ENCODE measurements at regions not wholly inside any gene's neighbourhood (a gene's known extent, or its start where the extent isn't known, plus 50 kb on each side); places are given as distances from the start of the nearest gene placed in this dataset.

DNA sequence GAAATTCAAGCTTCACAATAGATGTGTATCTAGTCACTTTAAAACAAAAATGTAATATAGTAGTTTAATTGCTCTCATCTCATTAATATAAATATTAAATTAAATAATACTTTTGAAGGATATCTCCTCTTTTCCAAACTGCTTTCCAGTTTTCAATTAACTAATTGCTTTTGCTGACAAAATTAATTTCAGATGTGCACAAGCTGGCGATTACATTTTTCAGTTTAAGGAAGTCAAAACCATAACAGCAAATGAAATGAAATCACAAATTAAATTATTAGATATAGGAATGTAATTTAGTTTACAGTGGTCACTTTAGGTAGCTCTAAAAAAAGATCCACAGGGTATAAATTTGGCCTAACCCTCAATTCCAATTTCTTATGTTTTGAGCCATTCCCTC is 362.1 kb downstream of the SLC6A15 start:
- Histone ChIP-seq H3K4me3 (ENCODE audit: control insufficient read depth in 2 of 3, extremely low read depth in 1 of 3, insufficient read depth in 2 of 3, low read depth in 1 of 3, low read length in 3 of 3) (no peak overlapping the region), H3K4me1 (ENCODE audit: control insufficient read depth, extremely low read depth, insufficient read depth, low read length) (no peaks in the 10 kb centered on the region), H3K9ac (ENCODE audit: control insufficient read depth, extremely low read depth, insufficient read depth, low read length) (no peak overlapping the region), H3K79me2 (ENCODE audit: control insufficient read depth, insufficient read depth, low read length) (no peaks in the 10 kb centered on the region), H3K27ac (ENCODE audit: control insufficient read depth, insufficient read depth, low read length) (no peak overlapping the region), H4K20me1 (ENCODE audit: control insufficient read depth, extremely low read depth, insufficient read depth, low read length) (no peaks in the 10 kb centered on the region), H3K27me3 (ENCODE audit: control insufficient read depth, extremely low read depth, insufficient read depth, low read length) (no peaks in the 10 kb centered on the region), H2AFZ (ENCODE audit: control insufficient read depth, low read length) (no peak overlapping the region), H3K36me3 (ENCODE audit: control insufficient read depth in 2 of 2, extremely low read depth in 1 of 2, insufficient read depth in 2 of 2, low read length in 2 of 2) (no peaks in the 10 kb centered on the region), H3K4me2 (ENCODE audit: control insufficient read depth, extremely low read depth, insufficient read depth, low read depth, low read length) (no peak overlapping the region), H3K9me3 (ENCODE audit: control insufficient read depth, low read depth, low read length) (no peaks in the 10 kb centered on the region), H3K9me1 (ENCODE audit: control insufficient read depth, extremely low read depth, insufficient read depth, low read length) (no peaks in the 10 kb centered on the region)
- dilution Hi-C loops (cut with MboI; ENCODE audit: extremely low pct_ligation_motif_present, low sequenced_read_pairs): no loop called here
- FAIRE-seq: no peak
- no peak for DNase-seq (ENCODE audit: low read depth, low spot score)
- TF ChIP-seq, protein P1, sequence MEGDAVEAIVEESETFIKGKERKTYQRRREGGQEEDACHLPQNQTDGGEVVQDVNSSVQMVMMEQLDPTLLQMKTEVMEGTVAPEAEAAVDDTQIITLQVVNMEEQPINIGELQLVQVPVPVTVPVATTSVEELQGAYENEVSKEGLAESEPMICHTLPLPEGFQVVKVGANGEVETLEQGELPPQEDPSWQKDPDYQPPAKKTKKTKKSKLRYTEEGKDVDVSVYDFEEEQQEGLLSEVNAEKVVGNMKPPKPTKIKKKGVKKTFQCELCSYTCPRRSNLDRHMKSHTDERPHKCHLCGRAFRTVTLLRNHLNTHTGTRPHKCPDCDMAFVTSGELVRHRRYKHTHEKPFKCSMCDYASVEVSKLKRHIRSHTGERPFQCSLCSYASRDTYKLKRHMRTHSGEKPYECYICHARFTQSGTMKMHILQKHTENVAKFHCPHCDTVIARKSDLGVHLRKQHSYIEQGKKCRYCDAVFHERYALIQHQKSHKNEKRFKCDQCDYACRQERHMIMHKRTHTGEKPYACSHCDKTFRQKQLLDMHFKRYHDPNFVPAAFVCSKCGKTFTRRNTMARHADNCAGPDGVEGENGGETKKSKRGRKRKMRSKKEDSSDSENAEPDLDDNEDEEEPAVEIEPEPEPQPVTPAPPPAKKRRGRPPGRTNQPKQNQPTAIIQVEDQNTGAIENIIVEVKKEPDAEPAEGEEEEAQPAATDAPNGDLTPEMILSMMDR (optimal IDR thresholded peaks at IDR 0.05 in 1 of 3, IDR thresholded peaks at IDR 0.05 in 1 of 3, conservative IDR thresholded peaks at IDR 0.05 in 1 of 3; ENCODE audit: extremely low read depth in 1 of 3, insufficient read depth in 2 of 3, low read length in 3 of 3): no peak
- no peak for TF ChIP-seq EZH2 (IDR thresholded peaks at IDR 0.05; ENCODE audit: low read length)

DNA sequence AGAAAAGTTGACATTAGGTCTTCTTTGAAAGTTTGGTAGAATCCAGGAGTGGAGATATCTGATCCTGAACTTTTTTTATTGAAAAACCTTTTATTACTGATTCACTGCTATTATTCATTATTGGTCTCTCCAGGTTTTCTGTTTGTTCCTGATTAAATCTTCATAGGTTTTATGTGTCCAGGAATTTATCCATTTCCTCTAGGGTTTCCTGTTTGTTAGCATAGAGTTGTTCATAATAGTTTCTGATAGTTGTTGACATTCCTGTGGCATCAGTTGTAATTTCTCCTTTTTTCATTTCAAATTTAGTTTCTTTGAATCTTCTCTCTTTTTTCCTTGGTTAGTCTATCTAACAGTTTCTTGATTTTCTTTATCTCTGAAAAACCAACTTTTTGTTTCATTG is 370.3 kb downstream of the SLC6A15 start:
- Histone ChIP-seq H3K9ac (ENCODE audit: control insufficient read depth, extremely low read depth, insufficient read depth, low read length) (no peak overlapping the region), H3K27me3 (ENCODE audit: control insufficient read depth, extremely low read depth, insufficient read depth, low read length) (no peaks in the 10 kb centered on the region), H3K4me1 (ENCODE audit: control insufficient read depth, extremely low read depth, insufficient read depth, low read length) (no peaks in the 10 kb centered on the region), H3K79me2 (ENCODE audit: control insufficient read depth, insufficient read depth, low read length) (no peaks in the 10 kb centered on the region), H4K20me1 (ENCODE audit: control insufficient read depth, extremely low read depth, insufficient read depth, low read length) (no peaks in the 10 kb centered on the region), H3K9me3 (ENCODE audit: control insufficient read depth, low read depth, low read length) (no peaks in the 10 kb centered on the region), H3K27ac (ENCODE audit: control insufficient read depth, insufficient read depth, low read length) (no peak overlapping the region), H3K36me3 (ENCODE audit: control insufficient read depth in 2 of 2, extremely low read depth in 1 of 2, insufficient read depth in 2 of 2, low read length in 2 of 2) (no peaks in the 10 kb centered on the region), H3K4me3 (ENCODE audit: control insufficient read depth in 2 of 3, extremely low read depth in 1 of 3, insufficient read depth in 2 of 3, low read depth in 1 of 3, low read length in 3 of 3) (no peak overlapping the region), H2AFZ (ENCODE audit: control insufficient read depth, low read length) (no peak overlapping the region), H3K4me2 (ENCODE audit: control insufficient read depth, extremely low read depth, insufficient read depth, low read depth, low read length) (no peak overlapping the region), H3K9me1 (ENCODE audit: control insufficient read depth, extremely low read depth, insufficient read depth, low read length) (no peaks in the 10 kb centered on the region)
- DNase-seq (ENCODE audit: low read depth, low spot score) (no peak), FAIRE-seq (no peak)
- dilution Hi-C loops (cut with MboI; ENCODE audit: extremely low pct_ligation_motif_present, low sequenced_read_pairs): no loop called here
- TF ChIP-seq, protein P1 (optimal IDR thresholded peaks at IDR 0.05 in 1 of 3, IDR thresholded peaks at IDR 0.05 in 1 of 3, conservative IDR thresholded peaks at IDR 0.05 in 1 of 3; ENCODE audit: extremely low read depth in 1 of 3, insufficient read depth in 2 of 3, low read length in 3 of 3): no peak
- TF ChIP-seq EZH2 (IDR thresholded peaks at IDR 0.05; ENCODE audit: low read length): no peak

Data from keratinocyte (primary cell).